HG03378 (cell line): ENCODE measurements at regions not wholly inside any gene's neighbourhood (a gene's known extent, or its start where the extent isn't known, plus 50 kb on each side); places are given as distances from the start of the nearest gene placed in this dataset.

ENCODE experiments used
- ATAC-seq: cut with Tn5 transposase; IDR thresholded peaks from one replicate; pipeline ENCODE4 v1.9.1; 2021; ENCODE audit warnings: mild to moderate bottlenecking, moderate library complexity; ENCODE audit not compliant: unreplicated experiment

GRCh38 chr12:25009496-25010092 is 60.7 kb upstream of the BCAT1 start:
- ATAC-seq, result no peak

- peak; percentile 53 for ATAC-seq
These were observed 56.5 kb upstream of the BCAT1 start for GRCh38 chr12:25005376-25005775.

DNA sequence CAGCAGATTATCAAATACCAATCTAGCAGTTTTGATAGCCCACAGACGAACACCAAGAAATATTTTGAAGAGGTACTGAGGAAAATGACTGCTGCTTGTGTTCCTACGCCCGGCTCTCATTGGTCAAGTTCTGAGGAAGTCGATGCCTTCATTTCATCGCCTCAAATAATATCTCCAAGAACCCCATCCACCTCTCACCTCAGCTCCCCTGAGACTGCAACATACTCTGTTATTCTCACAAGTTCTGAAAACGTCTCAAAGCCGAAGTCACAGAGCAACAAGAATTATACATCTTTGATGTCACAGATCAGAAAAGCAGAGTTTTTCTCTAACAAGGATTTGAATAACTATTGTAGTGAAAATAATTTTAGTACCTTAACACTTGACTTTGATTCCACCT is 55.5 kb upstream of the BCAT1 start:
- ATAC-seq, result no peak

DNA sequence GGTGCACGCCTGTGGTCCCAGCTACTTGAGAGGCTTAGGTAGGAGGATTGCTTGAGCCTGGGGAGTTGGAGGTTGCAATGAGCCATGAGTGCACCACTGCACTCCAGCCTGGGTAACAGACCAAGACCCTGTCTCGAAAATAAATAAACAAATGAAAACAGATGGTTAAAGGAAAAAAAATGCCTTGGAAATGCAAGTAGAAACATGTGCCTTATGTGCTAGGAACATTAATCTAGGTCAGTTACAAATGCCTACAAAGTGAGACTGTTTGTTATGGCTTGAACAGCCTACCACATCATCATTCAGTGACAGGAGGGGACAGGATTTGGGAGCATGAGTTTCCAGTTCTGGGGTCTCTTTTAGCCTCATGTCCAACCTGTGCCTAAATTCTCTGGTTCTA is 52.4 kb upstream of the BCAT1 start:
- no peak for ATAC-seq
